Stimulated activated CD4-positive, alpha-beta T cell treated with anti-CD3 and anti-CD28 coated beads, TNF-alpha, amount 100 ng/mL, for 48 hours (primary cell): ENCODE measurements at regions not wholly inside any gene's neighbourhood (a gene's known extent, or its start where the extent isn't known, plus 50 kb on each side); places are given as distances from the start of the nearest gene placed in this dataset.
"Not testable (repeated sequence)": the region's sequence is repeated elsewhere in the genome, so short reads cannot be mapped to it uniquely, and the experiment has no call there.

Experiments
- DNase-seq, 3 donors: peaks; one replicate each; pipeline ENCODE4 v3.0.0-alpha.2; 2020; ENCODE audit warnings: low read depth in 3 of 3

GRCh38 chr11:135011313-135011712 lies 599.3 kb upstream of the B3GAT1 start:
- not testable (repeated sequence) for DNase-seq

GRCh38 chr11:135009125-135009524 lies 597.1 kb upstream of the B3GAT1 start:
- DNase-seq: no peak

GRCh38 chr11:135008412-135008811 lies 596.4 kb upstream of the B3GAT1 start:
- DNase-seq: no peak

DNA sequence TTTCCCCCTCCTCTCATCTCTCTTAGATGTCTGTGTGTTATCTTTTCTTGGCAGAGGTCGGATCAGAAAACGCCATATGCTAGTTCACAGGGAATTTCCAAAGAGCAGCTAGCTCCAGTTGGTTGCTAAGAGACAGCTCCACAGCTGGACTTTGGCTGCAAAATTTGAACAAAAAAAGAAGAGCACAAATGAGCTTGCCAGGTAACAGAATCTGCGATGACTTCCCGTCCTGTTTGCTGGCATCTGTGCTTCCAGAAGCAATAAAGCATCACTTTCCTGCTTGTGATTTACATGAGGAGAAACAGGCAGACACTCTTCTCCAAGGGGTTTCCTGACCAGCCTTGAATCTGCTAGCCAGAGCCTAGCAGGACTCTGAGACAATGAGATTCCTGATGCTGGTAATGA lies 596.0 kb upstream of the B3GAT1 start:
- no peak for DNase-seq

GRCh38 chr11:135006800-135007199 lies 594.8 kb upstream of the B3GAT1 start:
- DNase-seq: no peak

DNA sequence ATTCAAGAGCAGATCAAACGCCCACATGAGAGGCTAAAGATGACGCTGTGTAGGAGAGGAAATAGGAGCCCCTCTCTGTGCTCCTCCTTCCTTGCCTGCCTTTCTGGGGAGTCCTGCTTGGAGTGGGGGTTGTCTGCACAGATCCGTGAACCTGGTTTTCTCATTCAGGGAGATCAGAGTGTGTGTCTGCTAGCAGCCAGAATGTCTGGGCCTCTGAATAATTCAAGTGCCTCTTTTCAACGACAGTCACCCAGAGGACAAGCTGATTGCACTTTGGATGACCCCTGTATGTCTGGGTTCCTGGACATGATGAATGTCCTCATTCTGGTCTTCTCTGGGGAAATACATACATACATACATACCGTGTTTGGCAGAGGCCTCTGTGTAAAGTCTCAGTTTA lies 592.5 kb upstream of the B3GAT1 start:
- DNase-seq: no peak

- no peak for DNase-seq
These were observed 590.2 kb upstream of the B3GAT1 start for GRCh38 chr11:135002236-135002635.

GRCh38 chr11:135001581-135001980 lies 589.5 kb upstream of the B3GAT1 start:
- DNase-seq: no peak

GRCh38 chr11:135001065-135001464 lies 589.0 kb upstream of the B3GAT1 start:
- not testable (repeated sequence) for DNase-seq

- DNase-seq: no peak
These were observed 587.5 kb upstream of the B3GAT1 start for GRCh38 chr11:134999590-134999989.

GRCh38 chr11:134997652-134998320 lies 585.7 kb upstream of the B3GAT1 start:
- no peak for DNase-seq

GRCh38 chr11:134995741-134996140 lies 583.7 kb upstream of the B3GAT1 start:
- DNase-seq: no peak

GRCh38 chr11:134994431-134994830 lies 582.4 kb upstream of the B3GAT1 start:
- DNase-seq: no peak

DNA sequence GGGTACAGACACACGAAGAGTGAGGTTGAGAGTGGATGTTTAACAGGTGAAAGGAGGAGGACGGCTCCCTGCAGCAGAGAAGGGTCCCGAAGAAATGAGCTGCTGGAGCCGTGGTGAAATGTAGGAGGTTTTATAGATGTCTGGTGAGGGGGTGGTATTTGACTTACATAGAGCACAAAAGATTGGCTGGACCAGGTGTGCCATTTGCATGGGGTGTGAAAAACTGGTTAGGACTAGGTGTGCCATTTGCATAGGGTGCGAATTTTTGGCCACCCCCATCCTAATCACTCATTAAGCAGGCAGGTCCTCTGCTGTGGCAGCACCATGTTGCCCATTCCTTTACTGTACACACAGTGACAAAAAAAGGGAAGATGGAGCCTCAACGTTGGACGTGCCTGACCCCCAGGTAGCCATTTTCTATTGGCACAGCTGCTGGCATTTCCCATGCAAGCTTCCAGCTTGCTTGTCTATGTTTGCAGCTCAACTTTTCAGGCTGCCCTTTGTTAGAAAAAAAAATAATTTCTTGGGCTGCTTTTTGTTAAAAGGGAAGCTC lies 581.7 kb upstream of the B3GAT1 start:
- no peak for DNase-seq

DNA sequence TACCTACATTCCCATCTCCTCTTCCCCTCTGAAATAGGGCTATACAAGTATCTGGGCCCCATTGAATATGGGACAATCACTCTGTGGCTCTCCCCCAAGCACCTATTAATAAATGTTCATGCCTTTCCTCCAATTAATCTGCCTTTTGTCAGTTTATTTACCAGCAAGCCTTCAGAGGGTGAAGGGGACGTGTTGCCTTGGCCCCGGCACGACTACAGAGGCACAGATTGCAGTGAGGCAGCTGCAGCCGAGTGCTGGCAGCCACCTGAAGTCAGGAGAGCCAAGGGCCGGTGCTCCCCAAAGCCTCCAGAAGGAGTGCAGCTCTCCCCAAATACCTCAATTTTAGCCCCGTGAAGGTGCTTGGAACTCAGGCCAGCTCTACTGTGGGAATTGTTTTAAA lies 580.9 kb upstream of the B3GAT1 start:
- DNase-seq: no peak

GRCh38 chr11:134988495-134988894 lies 576.5 kb upstream of the B3GAT1 start:
- DNase-seq: no peak

GRCh38 chr11:134987822-134988221 lies 575.8 kb upstream of the B3GAT1 start:
- DNase-seq: no peak

- no peak for DNase-seq
These were observed 575.3 kb upstream of the B3GAT1 start for GRCh38 chr11:134987223-134987768.

DNA sequence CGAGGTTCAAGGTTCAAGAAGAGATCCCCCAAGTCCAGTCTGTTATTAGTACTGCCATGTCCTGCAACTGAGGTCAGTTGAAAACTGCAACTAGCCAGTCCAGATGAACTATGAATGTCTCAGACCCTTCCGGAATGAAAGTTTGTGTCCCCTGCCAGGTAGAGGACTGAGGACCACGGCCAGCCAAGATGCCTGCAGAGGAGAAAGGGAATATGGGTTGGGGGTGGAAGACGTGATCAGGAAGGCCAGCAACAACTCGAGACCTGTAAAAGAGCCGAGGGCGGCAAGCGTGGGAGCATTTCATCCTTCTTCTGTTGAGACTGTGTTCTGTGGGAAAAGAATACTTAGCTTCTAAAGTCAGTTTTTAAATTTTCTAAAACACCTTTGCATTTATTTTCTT lies 572.4 kb upstream of the B3GAT1 start:
- no peak for DNase-seq

GRCh38 chr11:134982432-134982831 lies 570.4 kb upstream of the B3GAT1 start:
- not testable (repeated sequence) for DNase-seq

GRCh38 chr11:134981835-134982234 lies 569.8 kb upstream of the B3GAT1 start:
- no peak for DNase-seq

GRCh38 chr11:134980819-134981710 lies 569.0 kb upstream of the B3GAT1 start:
- no peak for DNase-seq

DNA sequence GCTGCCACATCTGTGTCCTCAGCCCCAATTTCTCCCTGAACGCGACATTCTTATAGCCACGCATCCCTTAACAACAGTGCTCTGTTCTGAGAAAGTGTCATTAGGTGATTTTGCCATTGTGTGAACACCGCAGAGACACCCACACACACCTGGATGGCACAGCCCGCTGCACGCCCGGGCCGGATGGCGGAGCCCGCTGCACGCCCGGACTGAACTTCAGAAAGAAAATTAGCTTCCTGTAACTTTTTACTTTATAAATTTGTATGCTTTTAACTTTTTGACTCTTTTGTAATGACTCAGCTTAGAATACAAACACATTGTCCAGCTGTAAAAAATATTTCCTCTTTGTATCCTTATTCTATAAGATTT lies 567.0 kb upstream of the B3GAT1 start:
- not testable (repeated sequence) for DNase-seq
